Keratinocyte (primary cell): ENCODE measurements at regions not wholly inside any gene's neighbourhood (a gene's known extent, or its start where the extent isn't known, plus 50 kb on each side); places are given as distances from the start of the nearest gene placed in this dataset.

ENCODE experiments used
- DNase-seq: peaks from one replicate; pipeline ENCODE4 v3.0.0-alpha.2; 2011; ENCODE audit warnings: low read depth, missing footprints, low spot score
- FAIRE-seq: peaks from 2 replicates; lab custom pipeline; 2011; peaks lifted over from hg19 to GRCh38; lab: Jason Lieb, UNC
- H2AFZ ChIP-seq: 2 replicates; pipeline ENCODE4 v1.6.0; 2012; ENCODE audit warnings: low read length, control low read depth, inconsistent platforms; ENCODE audit not compliant: control insufficient read depth
- H3K27ac ChIP-seq: 2 replicates; pipeline ENCODE4 v1.5.1; 2011; ENCODE audit warnings: low read length; ENCODE audit not compliant: control insufficient read depth, insufficient read depth
- H3K27me3 ChIP-seq: 3 replicates; pipeline ENCODE4 v1.6.0; 2011; ENCODE audit warnings: low read length; ENCODE audit not compliant: control insufficient read depth, insufficient read depth; ENCODE audit errors: extremely low read depth
- H3K36me3 ChIP-seq, 2 experiments: 2 replicates in 1 of 2; 3 replicates in 1 of 2; pipeline ENCODE4 v1.5.1; 2011; ENCODE audit warnings: low read length in 2 of 2, mild to moderate bottlenecking in 1 of 2; ENCODE audit not compliant: control insufficient read depth in 2 of 2, insufficient read depth in 2 of 2; ENCODE audit errors: extremely low read depth in 1 of 2
- H3K4me1 ChIP-seq: 3 replicates; pipeline ENCODE4 v1.5.1; 2011; ENCODE audit warnings: low read length; ENCODE audit not compliant: control insufficient read depth, insufficient read depth; ENCODE audit errors: extremely low read depth
- H3K4me2 ChIP-seq: 3 replicates; pipeline ENCODE4 v1.6.0; 2011; ENCODE audit warnings: low read depth, low read length; ENCODE audit not compliant: control insufficient read depth, insufficient read depth; ENCODE audit errors: extremely low read depth
- H3K4me3 ChIP-seq, 3 experiments: fragments of 200-600 bp in 1 of 3; sonication (generic) in 1 of 3; 2 replicates in 2 of 3; 3 replicates in 1 of 3; pipeline ENCODE4 v1.5.1; 2011 to 2016; ENCODE audit warnings: low read length in 3 of 3, mild to moderate bottlenecking in 3 of 3, control low read depth in 2 of 3, inconsistent platforms in 1 of 3, low read depth in 1 of 3, mixed read lengths in 1 of 3, mixed run types in 1 of 3, moderate library complexity in 1 of 3; ENCODE audit not compliant: control insufficient read depth in 2 of 3, insufficient read depth in 2 of 3; ENCODE audit errors: extremely low read depth in 1 of 3
- H3K79me2 ChIP-seq: 2 replicates; pipeline ENCODE4 v1.6.0; 2012; ENCODE audit warnings: low read length; ENCODE audit not compliant: control insufficient read depth, insufficient read depth
- H3K9ac ChIP-seq: 3 replicates; pipeline ENCODE4 v1.6.0; 2011; ENCODE audit warnings: low read length; ENCODE audit not compliant: control insufficient read depth, insufficient read depth; ENCODE audit errors: extremely low read depth
- H3K9me1 ChIP-seq: 3 replicates; pipeline ENCODE4 v1.6.0; 2011; ENCODE audit warnings: low read length; ENCODE audit not compliant: control insufficient read depth, insufficient read depth; ENCODE audit errors: extremely low read depth
- H3K9me3 ChIP-seq: 2 replicates; pipeline ENCODE4 v1.5.1; 2012; ENCODE audit warnings: low read depth, low read length; ENCODE audit not compliant: control insufficient read depth
- H4K20me1 ChIP-seq: 3 replicates; pipeline ENCODE4 v1.6.0; 2011; ENCODE audit warnings: low read length; ENCODE audit not compliant: control insufficient read depth, insufficient read depth; ENCODE audit errors: extremely low read depth
- CTCF ChIP-seq, 3 experiments: IDR thresholded peaks in 1 of 3; conservative IDR thresholded peaks in 1 of 3; optimal IDR thresholded peaks in 1 of 3; 2 replicates in 2 of 3; 3 replicates in 1 of 3; pipeline versions ENCODE3 to v1.5.1; 2011; ENCODE audit warnings: low read length in 3 of 3, mild to moderate bottlenecking in 3 of 3, moderate library complexity in 2 of 3, control low read depth in 1 of 3, inconsistent platforms in 1 of 3; ENCODE audit not compliant: insufficient read depth in 2 of 3; ENCODE audit errors: extremely low read depth in 1 of 3
- EZH2 ChIP-seq: IDR thresholded peaks from one replicate; pipeline ENCODE4 v1.6.1; 2012; ENCODE audit warnings: inconsistent platforms, mild to moderate bottlenecking, low read length, moderate library complexity
- dilution Hi-C: fragments of 300-500 bp; cut with MboI; formaldehyde crosslinking; loops from one replicate; pipeline ENCODE4 v1.7.0; 2020; ENCODE audit warnings: low sequenced_read_pairs; ENCODE audit not compliant: extremely low pct_ligation_motif_present

DNA sequence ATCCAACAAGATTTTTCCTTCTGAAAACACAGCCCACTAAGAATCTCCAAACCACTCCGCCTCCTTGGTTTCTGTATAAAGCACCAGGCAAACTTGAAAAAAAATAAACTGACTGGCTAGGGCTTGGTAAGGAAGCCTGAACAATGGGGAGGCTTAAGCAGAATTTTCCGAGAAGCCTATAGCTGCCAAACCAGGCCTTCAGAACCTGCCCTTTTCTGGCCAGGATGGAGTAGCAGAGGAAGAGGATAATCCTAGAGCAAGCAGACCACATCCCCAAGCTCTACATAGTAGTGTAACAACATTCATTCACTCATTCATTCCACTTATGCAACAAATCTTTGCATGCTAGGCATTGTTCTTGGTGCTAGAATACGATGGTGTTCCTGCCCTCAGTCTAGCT is 529.6 kb upstream of the ZEB2 start:
- Histone ChIP-seq H3K27ac (no peak overlapping the region), H2AFZ (no peak overlapping the region), H3K4me3 (no peak overlapping the region), H3K4me1 (no peaks in the 10 kb centered on the region), H3K9me1 (no peaks in the 10 kb centered on the region), H3K4me2 (no peak overlapping the region), H3K9me3 (no peaks in the 10 kb centered on the region), H4K20me1 (no peaks in the 10 kb centered on the region), H3K27me3 (no peaks in the 10 kb centered on the region), H3K36me3 (no peaks in the 10 kb centered on the region), H3K79me2 (no peaks in the 10 kb centered on the region), H3K9ac (no peak overlapping the region)
- TF ChIP-seq EZH2 = no peak
- FAIRE-seq (no peak), DNase-seq (no peak)
- dilution Hi-C loops = no loop called here

- no peak overlapping the region for H3K9ac ChIP-seq
- FAIRE-seq = no peak
- H4K20me1 ChIP-seq = no peaks in the 10 kb centered on the region
- H3K36me3 ChIP-seq = no peaks in the 10 kb centered on the region
- dilution Hi-C loops = no loop called here
- no peak for DNase-seq
- H2AFZ ChIP-seq = no peak overlapping the region
- H3K9me1 ChIP-seq = no peaks in the 10 kb centered on the region
- no peak overlapping the region for H3K4me2 ChIP-seq
- TF ChIP-seq EZH2 = no peak
- TF ChIP-seq CTCF (optimal IDR thresholded peaks at IDR 0.05 in 1 of 3, IDR thresholded peaks at IDR 0.05 in 1 of 3, conservative IDR thresholded peaks at IDR 0.05 in 1 of 3; ENCODE audit: extremely low read depth in 1 of 3, insufficient read depth in 2 of 3, low read length in 3 of 3) = no peak
- no peaks in the 10 kb centered on the region for H3K9me3 ChIP-seq
- H3K27ac ChIP-seq = no peak overlapping the region
- no peaks in the 10 kb centered on the region for H3K4me1 ChIP-seq
- H3K4me3 ChIP-seq = no peak overlapping the region
- H3K79me2 ChIP-seq = no peaks in the 10 kb centered on the region
- H3K27me3 ChIP-seq = no peaks in the 10 kb centered on the region
Measured at GRCh38 chr2:145047554-145047953, 527.6 kb upstream of the ZEB2 start.

- no peak for TF ChIP-seq EZH2
- Histone ChIP-seq H3K4me2 (no peak overlapping the region), H3K9ac (no peak overlapping the region), H3K9me1 (no peaks in the 10 kb centered on the region), H2AFZ (no peak overlapping the region), H3K4me1 (no peaks in the 10 kb centered on the region), H3K27ac (no peak overlapping the region), H3K79me2 (no peaks in the 10 kb centered on the region), H3K4me3 (no peak overlapping the region), H4K20me1 (no peaks in the 10 kb centered on the region), H3K36me3 (no peaks in the 10 kb centered on the region), H3K9me3 (no peaks in the 10 kb centered on the region), H3K27me3 (no peaks in the 10 kb centered on the region)
- DNase-seq = no peak
- dilution Hi-C loops = no loop called here
- no peak for FAIRE-seq
Measured at GRCh38 chr2:145044491-145044890, 524.6 kb upstream of the ZEB2 start.
